ENCODE measurements at regions not wholly inside any gene's neighbourhood (a gene's known extent, or its start where the extent isn't known, plus 50 kb on each side); places are given as distances from the start of the nearest gene placed in this dataset.

- DNase-seq (ENCODE audit: extremely low read depth, low read depth) = no peak
- TF ChIP-seq CTCF (IDR thresholded peaks at IDR 0.05; ENCODE audit: low read depth, low read length) = no peak
Observed at GRCh38 chr2:55811048-55811447, 112.5 kb downstream of the EFEMP1 start.

DNA sequence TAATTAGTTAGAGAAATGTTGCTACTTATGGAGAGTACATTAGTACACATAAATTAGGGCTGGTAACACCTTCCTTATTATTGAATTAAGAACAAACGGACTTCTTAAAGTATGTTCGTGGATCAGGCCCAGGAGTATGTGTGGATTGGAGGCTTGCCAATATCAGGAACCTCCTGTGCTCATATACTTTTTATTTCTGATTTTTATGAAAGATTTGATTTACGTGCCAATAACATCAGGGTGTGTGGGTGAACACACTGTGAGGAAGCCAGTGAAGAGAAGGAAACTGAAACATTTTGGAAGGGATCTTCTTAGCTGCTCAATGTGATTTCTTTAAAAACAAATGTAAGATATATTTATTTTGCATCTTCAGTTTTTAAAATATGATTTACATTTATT, 113.0 kb downstream of the EFEMP1 start:
- DNase-seq (ENCODE audit: extremely low read depth, low read depth) = no peak
- no peak for TF ChIP-seq CTCF (IDR thresholded peaks at IDR 0.05; ENCODE audit: low read depth, low read length)

GRCh38 chr2:55809875-55810621, 113.5 kb downstream of the EFEMP1 start:
- TF ChIP-seq CTCF (IDR thresholded peaks at IDR 0.05; ENCODE audit: low read depth, low read length) = no peak
- DNase-seq (ENCODE audit: extremely low read depth, low read depth) = peak; percentile 19

- DNase-seq (ENCODE audit: extremely low read depth, low read depth) = no peak
- TF ChIP-seq CTCF (IDR thresholded peaks at IDR 0.05; ENCODE audit: low read depth, low read length) = no peak
Observed at GRCh38 chr2:55807900-55808299, 114.3 kb upstream of the PNPT1 start.

- no peak for TF ChIP-seq CTCF (IDR thresholded peaks at IDR 0.05; ENCODE audit: low read depth, low read length)
- DNase-seq (ENCODE audit: extremely low read depth, low read depth) = no peak
Observed at GRCh38 chr2:55805686-55806085, 112.0 kb upstream of the PNPT1 start.

DNA sequence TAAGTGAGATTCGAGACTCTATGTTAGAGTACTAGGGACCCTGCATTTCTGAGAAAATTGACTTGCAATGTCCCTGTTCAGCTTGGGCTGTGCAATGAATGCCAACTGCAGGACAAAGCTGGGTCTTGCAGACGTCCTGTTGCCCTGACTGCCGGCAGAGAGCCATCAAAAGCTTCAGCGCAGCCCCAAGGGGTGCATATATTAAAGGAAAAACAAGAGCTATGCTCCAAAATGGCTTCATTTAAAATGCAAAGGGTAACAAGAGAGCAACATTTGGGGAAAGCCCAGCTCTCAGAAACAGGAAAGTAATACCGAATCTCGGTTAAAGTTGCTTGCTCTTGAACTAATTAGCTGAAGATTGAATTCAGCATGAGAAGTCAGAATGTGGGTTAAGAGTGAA, 110.9 kb upstream of the PNPT1 start:
- DNase-seq (ENCODE audit: extremely low read depth, low read depth) = no peak
- no peak for TF ChIP-seq CTCF (IDR thresholded peaks at IDR 0.05; ENCODE audit: low read depth, low read length)

GRCh38 chr2:55802067-55802466, 108.4 kb upstream of the PNPT1 start:
- TF ChIP-seq CTCF (IDR thresholded peaks at IDR 0.05; ENCODE audit: low read depth, low read length) = no peak
- DNase-seq (ENCODE audit: extremely low read depth, low read depth) = no peak
